GM19467 (cell line): ENCODE measurements at regions not wholly inside any gene's neighbourhood (a gene's known extent, or its start where the extent isn't known, plus 50 kb on each side); places are given as distances from the start of the nearest gene placed in this dataset.
"Not testable (repeated sequence)": the region's sequence is repeated elsewhere in the genome, so short reads cannot be mapped to it uniquely, and the experiment has no call there.

Source experiments
- ATAC-seq: cut with Tn5 transposase; IDR thresholded peaks from one replicate; pipeline ENCODE4 v1.9.1; 2021; ENCODE audit warnings: mild to moderate bottlenecking, moderate library complexity; ENCODE audit not compliant: unreplicated experiment

DNA sequence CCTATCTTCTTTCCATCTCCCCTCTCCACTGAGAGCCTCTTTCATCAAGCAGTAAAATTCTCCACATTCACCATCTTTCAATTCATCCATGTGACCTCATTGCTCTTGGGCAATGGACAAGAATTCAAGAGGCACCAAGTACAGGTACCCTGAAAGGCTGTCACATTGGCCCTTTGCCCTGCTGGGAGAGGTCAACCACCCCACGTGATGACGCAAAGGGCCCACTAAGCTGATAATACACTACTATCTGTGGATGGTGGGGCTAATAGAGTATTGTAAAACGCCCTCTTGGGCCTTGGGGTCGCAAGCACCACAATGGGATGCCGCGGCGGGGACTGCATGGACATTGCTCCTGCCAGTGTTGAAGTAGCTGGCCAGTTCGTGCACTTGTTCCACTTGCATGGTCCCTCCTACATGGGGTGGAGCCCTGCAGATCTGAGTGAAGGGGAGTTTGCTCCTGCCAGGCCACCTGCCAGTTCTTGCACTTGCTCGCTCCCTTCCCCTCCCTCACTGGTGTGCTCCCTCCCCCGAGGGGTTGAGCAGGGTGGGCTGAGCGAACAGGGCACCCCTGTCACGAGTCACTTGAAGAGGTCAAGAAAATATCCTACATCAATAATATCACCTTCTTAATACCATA, 1578.8 kb upstream of the RAG2 start:
- ATAC-seq = no peak

DNA sequence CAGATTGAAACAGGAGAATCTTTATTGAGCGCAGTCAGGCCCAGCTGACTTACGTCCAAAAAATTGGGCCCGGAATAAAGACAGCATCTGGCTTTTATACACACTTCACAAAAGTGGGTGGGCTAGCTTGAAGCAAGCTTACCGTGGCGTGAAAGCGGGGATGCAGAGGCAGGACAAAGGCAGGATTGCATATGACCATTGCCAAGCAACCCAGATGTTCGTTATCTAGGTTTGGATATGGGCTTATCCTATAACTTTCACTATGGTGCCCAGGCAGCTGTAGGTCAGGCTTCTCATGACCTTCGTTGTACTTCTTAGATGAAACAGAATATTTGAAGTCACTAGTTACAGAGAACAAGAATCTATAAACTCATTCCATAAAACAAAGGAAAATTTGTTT, 1575.6 kb upstream of the RAG2 start:
- ATAC-seq = no peak

DNA sequence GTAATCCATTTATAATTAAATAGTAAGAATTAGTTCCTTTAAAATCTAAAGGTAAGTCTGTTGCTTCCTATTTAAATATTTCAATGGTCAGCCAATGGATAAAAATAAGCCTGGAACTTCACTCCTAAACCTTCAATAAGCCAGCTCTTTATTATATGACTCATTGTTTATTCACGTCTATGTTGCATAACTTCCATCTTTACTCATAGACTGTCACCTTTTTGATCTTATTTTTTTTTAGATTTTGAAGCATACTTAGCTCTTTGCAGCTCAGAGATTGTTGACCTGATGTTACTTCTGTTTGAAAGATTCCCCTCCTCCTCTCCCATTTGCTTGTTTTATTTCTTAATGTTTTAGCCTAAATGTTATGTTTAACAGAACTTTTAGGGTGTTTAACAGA, 1571.2 kb upstream of the RAG2 start:
- no peak for ATAC-seq

DNA sequence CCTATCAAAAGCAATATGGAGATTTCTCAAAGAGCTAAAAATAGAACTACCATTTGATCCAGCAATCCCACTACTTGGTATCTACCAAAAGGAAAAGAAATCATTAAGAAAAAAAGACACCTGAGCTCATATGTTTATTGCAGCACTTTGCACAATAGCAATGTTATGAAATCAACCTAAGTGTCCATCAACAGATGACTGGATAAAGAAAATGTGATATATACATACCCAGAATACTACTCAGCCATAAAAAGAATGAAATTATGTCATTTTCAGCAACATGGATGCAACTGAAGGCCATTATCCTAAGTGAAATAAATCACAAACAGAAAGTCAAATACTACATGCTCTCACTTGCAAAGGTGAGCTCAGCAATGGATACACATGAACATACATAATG, 1565.5 kb upstream of the RAG2 start:
- no peak for ATAC-seq

DNA sequence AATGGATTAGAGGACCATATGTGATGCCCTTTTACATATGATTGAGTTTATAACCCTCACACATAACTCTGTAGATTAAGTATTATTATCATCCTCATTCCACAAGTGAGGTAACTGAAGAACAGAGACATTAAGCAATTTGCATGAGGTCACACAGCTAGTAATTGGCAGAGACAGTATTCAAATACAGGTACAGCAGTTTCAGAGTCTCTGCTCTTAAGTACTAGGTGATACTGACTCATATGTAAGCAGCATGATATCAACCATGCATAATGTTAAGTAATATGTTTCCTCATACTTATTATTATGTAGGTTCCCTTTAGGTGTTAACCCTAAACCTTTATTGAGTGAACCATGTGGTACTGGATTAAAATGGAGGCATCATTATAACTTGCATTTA, 1562.4 kb upstream of the RAG2 start:
- ATAC-seq = no peak

DNA sequence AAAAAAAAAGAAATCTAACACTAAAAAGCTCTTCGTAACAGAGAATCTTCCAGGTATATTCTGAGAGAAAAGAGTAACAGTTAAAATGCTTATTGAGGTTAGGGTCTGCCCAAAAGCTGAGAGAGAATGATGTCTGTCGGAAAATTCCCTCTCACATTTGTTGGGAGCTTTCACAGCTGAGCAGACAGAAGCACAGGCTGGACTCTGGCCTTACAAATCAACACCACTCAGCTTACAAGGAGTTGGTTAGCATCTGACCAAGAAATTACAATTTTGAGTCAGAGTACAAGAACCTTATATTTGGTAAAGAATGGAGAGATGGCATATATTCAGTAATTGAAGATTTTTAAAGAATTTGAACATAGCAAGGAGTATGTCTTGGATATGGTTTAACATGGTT, 1561.0 kb upstream of the RAG2 start:
- no peak for ATAC-seq

DNA sequence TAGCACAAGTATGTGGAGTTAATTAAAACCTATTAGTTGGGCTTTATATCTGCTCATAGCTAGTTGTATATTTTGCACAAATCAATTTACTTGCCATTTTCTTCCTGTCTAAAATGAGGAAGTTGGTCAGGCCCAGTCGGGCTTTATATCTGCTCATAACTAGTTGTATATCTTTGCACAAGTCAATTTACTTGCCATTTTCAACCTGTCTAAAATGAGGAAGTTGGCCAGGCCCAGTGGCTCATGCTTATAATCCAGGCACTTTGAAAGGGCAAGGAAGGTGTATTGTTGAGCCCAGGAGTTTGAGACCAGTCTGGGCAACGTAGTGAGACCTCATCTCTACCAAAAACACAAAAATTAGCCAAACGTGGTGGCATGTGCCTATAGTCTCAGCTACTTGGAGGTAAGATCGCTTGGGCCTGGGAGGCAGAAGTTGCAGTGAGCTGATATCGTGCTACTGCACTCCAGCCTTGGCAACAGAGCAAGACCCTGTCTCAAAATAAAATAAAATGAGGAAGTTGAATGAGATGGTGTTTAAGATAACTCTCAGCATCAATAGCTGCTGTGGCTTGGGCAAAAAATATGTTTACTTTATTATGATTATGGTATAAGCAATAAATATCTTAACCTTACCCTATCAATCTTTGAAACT, 1558.6 kb upstream of the RAG2 start:
- ATAC-seq = no peak

DNA sequence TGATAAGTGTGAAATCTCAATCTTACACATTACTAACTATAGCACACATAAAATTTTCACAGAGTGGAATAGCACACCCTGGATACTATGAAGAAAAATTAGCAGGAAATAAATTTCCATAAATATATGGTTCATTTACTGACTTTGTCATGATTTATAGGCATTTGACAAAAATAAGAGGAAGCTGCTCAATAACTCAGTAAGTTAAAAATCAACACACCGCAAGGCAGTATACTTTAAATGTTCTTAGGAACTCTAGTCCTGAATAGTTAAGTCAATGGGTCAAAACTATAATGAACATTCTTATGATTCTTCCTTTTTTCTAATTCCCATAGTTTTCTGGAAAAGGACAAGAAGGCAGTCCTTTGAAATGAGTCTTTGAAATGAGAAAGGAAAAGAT, 1557.8 kb upstream of the RAG2 start:
- no peak for ATAC-seq

DNA sequence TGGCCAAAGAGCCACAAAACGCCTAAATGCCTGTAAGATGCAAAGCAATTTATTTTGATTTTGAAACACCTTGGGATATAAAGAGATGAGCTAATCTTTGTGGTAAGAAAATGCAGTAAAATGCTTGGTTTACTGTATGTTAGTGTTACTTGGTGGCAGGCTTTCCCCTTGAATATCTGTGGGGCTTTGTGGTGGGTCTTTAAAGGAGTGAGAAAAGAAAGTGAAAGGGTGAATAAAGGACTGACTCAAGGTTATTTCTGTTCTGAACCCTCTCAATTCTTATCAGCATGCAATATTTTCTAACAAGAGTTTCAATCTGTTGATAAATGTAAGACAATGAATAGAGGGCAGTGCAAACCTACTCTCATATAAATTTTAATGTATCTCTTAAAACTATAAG, 1555.9 kb upstream of the RAG2 start:
- no peak for ATAC-seq

DNA sequence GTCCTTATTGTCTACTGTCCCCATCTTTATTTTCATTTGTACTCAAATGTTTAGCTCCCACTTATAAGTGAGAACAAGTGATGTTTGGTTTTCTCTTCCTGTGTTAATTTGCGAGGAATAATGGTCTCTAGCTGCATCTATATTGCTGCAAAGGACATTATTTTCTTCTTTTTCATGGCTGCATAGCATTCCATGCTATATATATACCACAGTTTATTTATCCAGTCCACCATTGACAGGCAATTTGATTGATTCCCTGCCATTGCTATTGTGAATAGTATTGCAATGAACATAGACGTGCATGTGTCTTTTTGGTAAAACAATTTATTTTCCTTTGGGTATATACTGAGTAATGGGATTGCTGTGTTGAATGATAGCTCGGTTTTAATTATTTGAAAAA, 1545.8 kb upstream of the RAG2 start:
- ATAC-seq = no peak

DNA sequence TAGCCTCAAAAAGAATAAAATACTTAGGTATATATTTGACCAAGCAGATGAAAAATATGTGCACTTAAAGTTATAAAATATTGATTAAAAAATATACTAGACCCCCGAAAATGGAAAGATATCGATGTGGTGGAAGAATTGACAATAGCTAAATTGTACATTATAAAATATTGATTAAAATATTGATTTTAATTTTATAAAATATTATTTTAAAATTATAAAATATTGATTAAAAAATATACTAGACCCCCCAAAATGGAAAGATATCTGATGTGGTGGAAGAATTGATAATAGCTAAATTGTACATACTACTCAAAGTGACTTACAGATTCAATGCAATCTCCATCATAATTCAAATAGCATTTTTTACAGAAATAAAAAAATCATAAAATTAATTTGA, 1540.9 kb upstream of the RAG2 start:
- no peak for ATAC-seq

DNA sequence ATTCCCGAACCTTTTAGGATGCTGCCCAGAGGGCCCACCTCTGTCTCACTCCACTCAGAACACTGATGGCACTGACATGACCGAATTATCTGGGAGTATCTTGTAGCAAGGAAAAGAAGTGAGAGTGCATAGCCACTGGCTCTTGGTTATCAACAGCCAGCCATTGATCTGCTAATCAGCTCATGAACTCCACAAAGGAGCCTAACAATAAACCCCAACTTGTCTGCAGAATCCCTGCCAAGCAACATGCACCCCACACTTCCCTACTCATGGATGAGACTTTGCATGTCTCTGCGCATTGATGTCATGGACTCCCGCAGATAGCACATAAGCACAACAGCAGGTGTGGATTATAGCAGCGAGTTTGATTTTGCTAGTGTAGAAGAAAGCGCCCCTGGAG, 1538.9 kb upstream of the RAG2 start:
- no peak for ATAC-seq

DNA sequence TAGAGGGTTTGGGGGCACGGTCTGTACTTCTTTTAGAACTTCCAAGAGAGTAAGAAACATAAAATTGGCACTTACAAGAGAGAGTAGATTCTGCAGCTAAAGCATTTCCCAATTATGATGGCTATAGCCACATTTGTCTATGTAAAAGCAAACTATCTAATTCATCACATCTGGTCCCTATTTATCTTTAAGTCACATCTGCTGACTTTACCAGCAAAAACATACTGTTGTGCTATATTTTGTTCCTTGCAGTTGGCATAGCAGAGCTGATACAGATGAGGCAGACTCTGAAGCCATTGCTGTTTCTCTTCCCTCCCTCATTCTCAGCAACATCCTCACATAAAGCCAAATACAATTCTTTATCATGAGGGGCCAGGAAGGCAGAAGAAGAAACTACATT, 1533.5 kb upstream of the RAG2 start:
- ATAC-seq = no peak

DNA sequence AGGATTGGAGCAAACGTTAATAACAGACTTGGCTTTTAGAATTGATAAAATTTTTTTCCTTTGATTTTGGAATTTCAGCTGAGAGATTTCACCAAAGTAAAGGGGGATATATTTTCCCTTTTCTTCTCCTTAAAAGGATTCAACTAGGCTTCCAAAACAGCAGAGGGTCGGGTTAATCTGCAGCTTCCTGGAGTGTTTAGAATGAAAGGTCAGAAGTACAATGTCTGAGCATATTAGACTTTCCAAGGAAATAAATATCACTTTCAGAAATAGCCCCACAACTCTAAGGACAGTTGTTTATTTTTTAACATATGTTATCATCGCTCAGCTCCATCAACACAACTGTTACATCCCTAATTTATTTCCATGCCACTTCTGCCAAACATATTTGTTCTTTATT, 1532.9 kb upstream of the RAG2 start:
- no peak for ATAC-seq

DNA sequence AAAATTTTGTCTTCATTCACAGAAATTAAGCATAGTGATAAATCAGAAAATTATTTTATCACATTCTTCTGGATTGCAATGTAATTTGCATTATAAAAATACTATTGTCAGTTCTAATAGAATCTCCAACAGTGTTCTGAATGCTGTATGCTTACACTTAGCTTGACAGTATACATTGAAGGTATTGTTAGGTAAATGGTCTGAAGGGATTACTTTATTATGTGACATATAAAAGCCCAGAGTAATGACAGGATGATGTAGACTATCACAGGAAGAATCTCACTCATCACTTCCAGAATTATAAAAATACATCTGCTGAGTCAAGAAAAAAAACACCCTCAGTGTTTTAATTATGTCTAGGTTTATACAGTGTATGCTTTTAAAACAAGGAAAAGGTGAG, 1532.5 kb upstream of the RAG2 start:
- ATAC-seq = no peak

DNA sequence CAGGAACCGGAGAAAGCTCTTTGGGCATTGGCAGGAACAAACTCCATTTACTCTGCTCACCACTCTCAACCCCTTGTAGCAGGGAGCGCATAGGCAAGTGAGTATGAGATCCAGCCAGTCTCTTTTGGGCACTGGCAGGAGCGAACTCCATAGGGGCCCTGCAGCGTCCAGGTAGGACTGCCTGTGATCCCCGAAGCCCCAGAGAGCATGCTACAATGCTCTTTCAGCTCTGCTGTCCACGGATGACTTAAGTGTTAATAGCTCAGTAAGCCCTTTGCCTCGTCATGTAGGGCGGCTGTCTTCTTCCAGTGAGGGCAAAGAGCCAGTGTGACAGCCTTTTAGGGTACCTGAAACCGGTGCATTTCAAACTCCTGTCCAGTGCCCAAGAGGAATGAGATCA, 1525.6 kb upstream of the RAG2 start:
- ATAC-seq = no peak

DNA sequence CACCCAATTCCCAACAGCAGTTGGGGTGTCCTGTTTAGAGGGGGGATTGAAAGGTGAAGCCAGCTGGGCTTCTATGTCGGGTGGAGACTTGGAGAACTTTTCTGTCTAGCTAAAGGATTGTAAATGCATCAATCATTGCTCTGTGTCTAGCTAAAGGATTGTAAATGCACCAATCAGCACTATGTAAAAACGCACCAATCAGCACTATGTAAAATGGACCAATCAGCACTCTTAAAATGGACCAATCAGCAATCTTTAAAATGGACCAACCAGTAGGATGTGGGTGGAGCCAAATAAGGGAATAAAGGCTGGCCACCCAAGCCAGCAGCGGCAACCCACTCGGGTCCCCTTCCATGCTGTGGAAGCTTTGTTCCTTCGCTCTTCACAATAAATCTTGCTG, 1518.6 kb upstream of the RAG2 start:
- not testable (repeated sequence) for ATAC-seq

DNA sequence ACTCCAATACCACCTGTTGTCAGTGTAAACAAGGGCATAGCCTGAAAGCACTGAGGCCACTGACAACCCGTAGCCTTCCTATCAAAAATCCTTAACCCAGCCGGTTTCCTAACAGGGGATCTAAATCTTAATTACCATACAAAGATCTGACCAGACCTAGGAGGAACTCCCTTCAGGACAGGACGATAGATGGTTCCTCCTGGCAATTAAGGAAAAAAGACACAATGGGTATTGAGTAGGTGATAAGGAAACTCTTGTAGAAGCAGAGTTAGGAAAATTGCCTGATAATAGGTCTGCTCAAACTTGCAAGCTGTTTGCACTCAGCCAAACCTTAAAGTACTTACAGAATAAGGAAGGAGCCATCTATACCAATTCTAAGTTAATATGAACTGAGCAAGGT, 1517.3 kb upstream of the RAG2 start:
- not testable (repeated sequence) for ATAC-seq

DNA sequence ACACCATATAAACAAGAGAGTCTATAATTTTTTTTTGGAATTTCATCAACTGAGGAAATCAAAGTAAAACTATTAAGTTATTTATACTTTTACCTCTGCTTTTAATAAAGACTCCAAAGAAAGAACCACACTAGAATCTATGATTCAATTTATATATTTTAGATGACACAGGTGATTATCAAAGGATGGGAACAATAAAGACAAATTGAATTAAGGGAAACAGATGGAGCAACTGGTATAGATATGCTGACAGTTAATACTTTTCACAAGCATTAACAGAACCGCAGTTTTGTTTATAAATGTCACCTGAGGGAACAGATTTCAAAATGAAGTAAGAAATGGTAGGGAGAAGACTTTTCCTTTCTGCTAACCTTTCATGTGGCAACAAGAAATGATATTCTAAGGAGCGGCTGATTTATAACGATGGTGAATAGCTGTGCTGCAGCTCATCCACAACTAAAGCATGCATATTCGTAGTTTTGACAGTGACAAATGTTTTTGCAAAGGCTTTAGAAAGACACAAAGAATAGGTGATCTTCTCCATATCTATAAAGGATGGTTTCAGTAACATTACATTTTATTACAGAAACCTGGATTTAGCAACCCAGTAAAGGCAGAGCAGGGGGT, 1502.9 kb upstream of the RAG2 start:
- no peak for ATAC-seq

DNA sequence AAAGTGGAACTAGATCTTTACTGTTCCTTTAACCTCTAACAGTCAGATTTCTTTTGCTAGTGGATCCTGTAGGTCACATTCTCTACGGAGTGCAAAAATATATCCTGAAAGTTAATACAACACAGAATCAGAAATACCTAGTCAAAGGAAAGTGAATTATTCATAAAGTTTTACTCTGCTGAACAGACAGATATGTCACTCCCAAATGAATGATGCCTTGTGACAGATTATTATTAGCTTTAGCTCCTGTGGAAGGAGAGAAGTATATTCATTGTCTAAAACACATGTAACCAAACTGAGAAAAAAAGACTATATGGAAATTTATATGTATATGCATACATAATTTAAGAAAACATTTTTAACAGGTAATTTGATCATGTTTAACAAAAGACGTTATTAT, 1497.2 kb upstream of the RAG2 start:
- no peak for ATAC-seq

DNA sequence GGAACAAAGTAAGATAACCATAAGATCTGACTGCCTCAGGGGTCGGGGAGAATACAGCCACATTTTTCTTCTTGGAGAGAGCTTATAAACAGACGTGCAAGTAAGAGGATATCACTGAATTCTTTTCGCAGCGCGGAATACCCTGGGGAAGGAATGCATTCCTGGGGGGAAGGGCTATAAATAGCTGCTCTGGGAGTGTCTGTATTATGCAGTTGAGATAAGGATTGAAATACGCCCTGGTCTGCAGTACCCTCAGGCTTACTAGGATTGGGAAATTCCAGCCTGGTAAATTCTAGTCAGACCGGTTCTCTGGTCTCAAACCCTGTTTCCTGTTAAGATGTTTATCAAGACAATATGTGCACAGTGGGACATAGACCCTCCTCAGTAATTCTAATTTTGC, 1491.7 kb upstream of the RAG2 start:
- no peak for ATAC-seq

DNA sequence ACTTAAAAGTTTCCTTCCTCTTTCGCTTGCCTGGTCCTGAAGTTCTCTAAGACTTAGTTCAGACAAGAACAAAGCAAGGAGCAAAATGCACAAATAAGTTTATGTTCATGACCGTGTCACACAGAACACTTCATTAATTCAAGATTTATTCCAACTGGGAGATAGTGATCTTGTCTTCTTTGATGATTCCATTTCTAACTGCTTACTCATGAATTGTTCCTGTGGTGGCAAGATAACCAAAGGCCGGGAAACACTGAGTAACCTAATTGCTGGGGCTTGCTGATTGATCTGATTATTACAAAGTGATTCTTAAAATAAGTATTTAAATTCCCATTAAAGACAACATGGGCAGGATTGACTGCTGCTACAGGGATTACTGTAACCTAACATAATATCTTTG, 1462.9 kb upstream of the RAG2 start:
- no peak for ATAC-seq

DNA sequence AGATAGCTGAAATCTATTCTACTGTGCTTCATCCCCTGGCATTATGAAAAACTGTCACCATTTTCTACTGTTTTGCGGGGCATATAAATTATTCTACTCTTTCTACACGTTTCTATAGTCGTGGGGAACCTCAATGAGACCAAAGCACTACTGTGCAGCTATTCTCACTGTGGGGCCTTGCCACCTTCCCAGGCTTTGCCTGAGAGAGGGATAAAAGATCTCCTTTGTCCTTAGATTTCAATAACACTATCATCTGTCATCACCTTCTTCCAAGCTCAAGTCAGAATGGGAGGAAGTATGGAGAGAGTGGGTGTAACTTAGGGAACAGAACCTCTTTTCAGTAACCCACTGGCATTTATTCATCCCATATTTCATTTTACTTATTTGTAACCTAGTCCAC, 1462.1 kb upstream of the RAG2 start:
- no peak for ATAC-seq
